CD14-positive monocyte (primary cell): ENCODE measurements at regions not wholly inside any gene's neighbourhood (a gene's known extent, or its start where the extent isn't known, plus 50 kb on each side); places are given as distances from the start of the nearest gene placed in this dataset.

ENCODE experiments used
- DNase-seq, 3 donors: peaks; one replicate each; pipeline ENCODE4 v3.0.0-alpha.2; 2011 to 2022
- H2AFZ ChIP-seq: 2 replicates; pipeline ENCODE4 v1.6.0; 2012; ENCODE audit warnings: mild to moderate bottlenecking, low read depth, low read length, inconsistent platforms; ENCODE audit not compliant: insufficient read depth, poor library complexity, severe bottlenecking
- H3K27ac ChIP-seq, 2 donors: 1 replicate in 1 of 2; 2 replicates in 1 of 2; pipeline ENCODE4 v1.5.1; 2012 to 2013; ENCODE audit warnings: low read length in 2 of 2, control low read depth in 1 of 2, inconsistent platforms in 1 of 2, low read depth in 1 of 2, mild to moderate bottlenecking in 1 of 2
- H3K27me3 ChIP-seq, 2 donors: one replicate each; pipeline versions ENCODE4 v1.6.0 to v1.6.1; 2011 to 2013; ENCODE audit warnings: low read length in 2 of 2; ENCODE audit not compliant: control insufficient read depth in 2 of 2, insufficient read depth in 2 of 2
- H3K36me3 ChIP-seq, 2 donors: replicated peaks in 1 of 2; 1 replicate in 1 of 2; 2 replicates in 1 of 2; pipeline versions ENCODE4 v1.5.1 to v1.6.1; 2012 to 2013; ENCODE audit warnings: low read length in 2 of 2, control low read depth in 1 of 2, inconsistent platforms in 1 of 2, mild to moderate bottlenecking in 1 of 2; ENCODE audit not compliant: insufficient read depth in 2 of 2, control insufficient read depth in 1 of 2
- H3K4me1 ChIP-seq, 2 donors: 1 replicate in 1 of 2; 2 replicates in 1 of 2; pipeline versions ENCODE4 v1.5.1 to v1.6.1; 2012 to 2013; ENCODE audit warnings: low read length in 2 of 2, control low read depth in 1 of 2, inconsistent platforms in 1 of 2, mild to moderate bottlenecking in 1 of 2, moderate library complexity in 1 of 2; ENCODE audit not compliant: insufficient read depth in 2 of 2, control insufficient read depth in 1 of 2
- H3K4me2 ChIP-seq: replicated peaks from 2 replicates; pipeline ENCODE3; 2012; ENCODE audit warnings: low read length, moderate library complexity, mild to moderate bottlenecking; ENCODE audit not compliant: poor library complexity, severe bottlenecking; ENCODE audit errors: extremely low read depth
- H3K4me3 ChIP-seq, 3 experiments: fragments of 200-600 bp in 1 of 3; sonication (generic) in 1 of 3; replicated peaks in 1 of 3; 1 replicate in 2 of 3; 2 replicates in 1 of 3; pipeline ENCODE4 v1.5.1; 2011 to 2013; ENCODE audit warnings: low read length in 3 of 3, mild to moderate bottlenecking in 3 of 3, control low read depth in 2 of 3, low read depth in 2 of 3, inconsistent platforms in 1 of 3, moderate library complexity in 1 of 3
- H3K79me2 ChIP-seq: 2 replicates; pipeline ENCODE4 v1.6.0; 2012; ENCODE audit warnings: mild to moderate bottlenecking, control low read depth, inconsistent platforms, low read length, moderate library complexity; ENCODE audit not compliant: insufficient read depth
- H3K9ac ChIP-seq: 2 replicates; pipeline ENCODE4 v1.6.0; 2017; ENCODE audit warnings: low read length, mild to moderate bottlenecking; ENCODE audit not compliant: insufficient read depth, poor library complexity, severe bottlenecking
- H3K9me3 ChIP-seq, 2 donors: replicated peaks in 1 of 2; 1 replicate in 1 of 2; 2 replicates in 1 of 2; pipeline versions ENCODE4 v1.5.1 to v1.6.1; 2012 to 2013; ENCODE audit warnings: low read length in 2 of 2, control low read depth in 1 of 2; ENCODE audit not compliant: control insufficient read depth in 1 of 2, insufficient read depth in 1 of 2
- H4K20me1 ChIP-seq: 2 replicates; pipeline ENCODE4 v1.6.0; 2012; ENCODE audit warnings: mild to moderate bottlenecking, low read length, control low read depth, moderate library complexity; ENCODE audit not compliant: insufficient read depth
- H3K27ac Mint-ChIP-seq, 7 donors: one replicate each; pipeline ENCODE4 v1.8.0; 2020; ENCODE audit warnings: mild to moderate bottlenecking in 7 of 7, mixed read lengths in 7 of 7, moderate library complexity in 6 of 7, inconsistent platforms in 2 of 7
- H3K27me3 Mint-ChIP-seq, 3 donors: one replicate each; pipeline ENCODE4 v1.8.0; 2021 to 2022; ENCODE audit warnings: low read depth in 3 of 3, mild to moderate bottlenecking in 3 of 3, mixed read lengths in 3 of 3, moderate library complexity in 3 of 3, inconsistent platforms in 1 of 3
- H3K36me3 Mint-ChIP-seq, 2 donors: one replicate each; pipeline ENCODE4 v1.8.0; 2020; ENCODE audit warnings: mixed read lengths in 2 of 2, inconsistent platforms in 1 of 2, mild to moderate bottlenecking in 1 of 2
- H3K4me1 Mint-ChIP-seq: one replicate; pipeline ENCODE4 v1.8.0; 2020; ENCODE audit warnings: mild to moderate bottlenecking, mixed read lengths
- H3K4me3 Mint-ChIP-seq, 2 donors: one replicate each; pipeline ENCODE4 v1.8.0; 2020; ENCODE audit warnings: mild to moderate bottlenecking in 2 of 2, mixed read lengths in 2 of 2, moderate library complexity in 1 of 2
- H3K9me3 Mint-ChIP-seq, 7 donors: one replicate each; pipeline ENCODE4 v1.8.0; 2020 to 2022; ENCODE audit warnings: mixed read lengths in 7 of 7, mild to moderate bottlenecking in 6 of 7, moderate library complexity in 6 of 7, inconsistent platforms in 2 of 7
- CTCF ChIP-seq: fragments of 200-600 bp; IDR thresholded peaks from one replicate; pipeline ENCODE4 v1.8.0; 2022; ENCODE audit warnings: antibody characterized with exemption, mild to moderate bottlenecking
- WGBS: methylation state at CpG from one replicate; pipeline ENCODE4 v1.1.5; 2013; ENCODE audit warnings: missing lambda C conversion rate; ENCODE audit not compliant: insufficient coverage; 5-methylcytosine and 5-hydroxymethylcytosine counted together
- intact Hi-C, 2 donors: fragments of 100-400 bp; cut with micrococcal nuclease; formaldehyde crosslinking; loops; one replicate each; pipeline versions ENCODE4 v1.15.0 to v1.15.1; 2023

- no peak for DNase-seq
- peaks cover 5% of the 10 kb centered on the region for H3K4me1 Mint-ChIP-seq
- no peaks in the 10 kb centered on the region for H3K4me1 ChIP-seq
- H3K9me3 Mint-ChIP-seq: peaks cover 0 to 5% (median under 1%) of the 10 kb centered on the region in 7 donors
- intact Hi-C loops: no loop called here
- no peak overlapping the region for H3K9ac ChIP-seq
- H3K4me3 Mint-ChIP-seq: no peak overlapping the region
- no peaks in the 10 kb centered on the region for H3K36me3 Mint-ChIP-seq
- H4K20me1 ChIP-seq: no peaks in the 10 kb centered on the region
- no peak overlapping the region for H3K27ac Mint-ChIP-seq
- no peak overlapping the region for H2AFZ ChIP-seq
- no peaks in the 10 kb centered on the region for H3K36me3 ChIP-seq
- H3K27me3 ChIP-seq: no peaks in the 10 kb centered on the region
- H3K4me3 ChIP-seq: no peak overlapping the region
- no peak for TF ChIP-seq CTCF
- H3K79me2 ChIP-seq: no peaks in the 10 kb centered on the region
- no peak overlapping the region for H3K27ac ChIP-seq
- H3K4me2 ChIP-seq: no peak overlapping the region
- H3K27me3 Mint-ChIP-seq: no peaks in the 10 kb centered on the region
- H3K9me3 ChIP-seq: no peaks in the 10 kb centered on the region
- WGBS: no CpG with 5 or more reads among the region's 1 CpG
Measured at GRCh38 chr1:188251036-188251435, 1422.3 kb downstream of the PLA2G4A start.

- H3K27ac Mint-ChIP-seq: no peak overlapping the region
Measured at GRCh38 chr1:188261849-188262248, 1433.1 kb downstream of the PLA2G4A start.

More at GRCh38 chr1:188261849-188262248, 1433.1 kb downstream of the PLA2G4A start:
- no peaks in the 10 kb centered on the region for H3K36me3 ChIP-seq
- no peaks in the 10 kb centered on the region for H3K27me3 ChIP-seq
- peaks cover 12 to 34% of the 10 kb centered on the region in 2 donors for H3K9me3 ChIP-seq
- no peak overlapping the region for H3K4me3 ChIP-seq
- Mint-ChIP-seq H3K4me1 (no peaks in the 10 kb centered on the region), H3K9me3 (peaks cover 20 to 52% (median 27%) of the 10 kb centered on the region in 7 donors), H3K36me3 (no peaks in the 10 kb centered on the region), H3K4me3 (no peak overlapping the region), H3K27me3 (no peaks in the 10 kb centered on the region)
- no peaks in the 10 kb centered on the region for H3K4me1 ChIP-seq
- H4K20me1 ChIP-seq: no peaks in the 10 kb centered on the region
- intact Hi-C loops: no loop called here
- no peak overlapping the region for H3K4me2 ChIP-seq
- H3K27ac ChIP-seq: no peak overlapping the region
- H2AFZ ChIP-seq: no peak overlapping the region
- no peaks in the 10 kb centered on the region for H3K79me2 ChIP-seq
- no peak for TF ChIP-seq CTCF
- H3K9ac ChIP-seq: no peak overlapping the region
- 65% methylated on average over 2 of the region's 4 CpGs for WGBS
- no peak for DNase-seq
